WTC11 (cell line): ENCODE measurements at regions not wholly inside any gene's neighbourhood (a gene's known extent, or its start where the extent isn't known, plus 50 kb on each side); places are given as distances from the start of the nearest gene placed in this dataset.

ENCODE experiments used
- ATAC-seq: fragments of 200-7000 bp; cut with Tn5 transposase; 2 replicates; pipeline ENCODE4 v1.10.0; 2021; ENCODE audit warnings: mild to moderate bottlenecking, moderate library complexity
- CTCF ChIA-PET: fragments of 300-600 bp; sonication (Branson Sonifier 250); formaldehyde crosslinking; loops from one replicate; lab custom pipeline; 2021; ENCODE audit warnings: antibody characterized with exemption; lab: Charles Lee
- POLR2A ChIA-PET: fragments of 350-600 bp; sonication (Branson Sonifier 250); formaldehyde crosslinking; loops from one replicate; lab custom pipeline; 2021; ENCODE audit warnings: antibody characterized with exemption; lab: Charles Lee
- DNase-seq: peaks from one replicate; pipeline ENCODE4 v3.0.0; 2021; ENCODE audit warnings: low spot score
- H3K27ac Mint-ChIP-seq: 2 replicates; pipeline ENCODE4 v1.8.0; 2021; ENCODE audit warnings: mixed read lengths
- H3K27me3 Mint-ChIP-seq: 2 replicates; pipeline ENCODE4 v1.8.0; 2021; ENCODE audit warnings: low read depth, mild to moderate bottlenecking, moderate library complexity, mixed read lengths
- H3K36me3 Mint-ChIP-seq: 2 replicates; pipeline ENCODE4 v1.8.0; 2021; ENCODE audit warnings: mixed read lengths
- H3K4me1 Mint-ChIP-seq: 2 replicates; pipeline ENCODE4 v1.8.0; 2022; ENCODE audit warnings: mixed read lengths
- H3K4me3 Mint-ChIP-seq: 2 replicates; pipeline ENCODE4 v1.8.0; 2021; ENCODE audit warnings: mild to moderate bottlenecking, moderate library complexity, mixed read lengths
- H3K9me3 Mint-ChIP-seq: 2 replicates; pipeline ENCODE4 v1.8.0; 2021; ENCODE audit warnings: mixed read lengths
- AFF4 ChIP-seq: sonication (generic); formaldehyde crosslinking; IDR thresholded peaks from 2 replicates; pipeline ENCODE4 v1.8.1; 2023; ENCODE audit warnings: mild to moderate bottlenecking, missing genetic modification reagents, borderline replicate concordance
- CREB1 ChIP-seq: sonication (generic); formaldehyde crosslinking; IDR thresholded peaks from 2 replicates; pipeline ENCODE4 v1.8.0; 2023; ENCODE audit warnings: mild to moderate bottlenecking, missing genetic modification reagents
- E2F4 ChIP-seq: sonication (generic); formaldehyde crosslinking; IDR thresholded peaks from 2 replicates; pipeline ENCODE4 v1.8.1; 2022; ENCODE audit warnings: low read depth, mild to moderate bottlenecking, moderate library complexity, missing genetic modification reagents, borderline replicate concordance
- FOXK1 ChIP-seq: sonication (generic); formaldehyde crosslinking; IDR thresholded peaks from 2 replicates; pipeline ENCODE4 v1.8.0; 2022; ENCODE audit warnings: mild to moderate bottlenecking, moderate library complexity, missing genetic modification reagents
- GABPB1 ChIP-seq: sonication (generic); formaldehyde crosslinking; IDR thresholded peaks from 2 replicates; pipeline ENCODE4 v1.8.1; 2023; ENCODE audit warnings: mild to moderate bottlenecking, missing genetic modification reagents
- HMGA2 ChIP-seq: fragments of 250-450 bp; sonication (Bioruptor Pico); IDR thresholded peaks from 2 replicates; pipeline ENCODE4 v1.4.0; 2021; ENCODE audit warnings: mild to moderate bottlenecking, moderate library complexity
- HMGXB4 ChIP-seq: sonication (generic); formaldehyde crosslinking; IDR thresholded peaks from 2 replicates; pipeline ENCODE4 v1.8.1; 2023; ENCODE audit warnings: mild to moderate bottlenecking, moderate library complexity, missing genetic modification reagents
- IRF1 ChIP-seq: sonication (generic); formaldehyde crosslinking; IDR thresholded peaks from 2 replicates; pipeline ENCODE4 v1.8.0; 2023; ENCODE audit warnings: missing genetic modification reagents
- NFATC4 ChIP-seq: fragments of 250-450 bp; sonication (Bioruptor Pico); IDR thresholded peaks from 2 replicates; pipeline ENCODE4 v1.9.0; 2021; ENCODE audit warnings: mild to moderate bottlenecking
- NFYB ChIP-seq: sonication (generic); formaldehyde crosslinking; conservative IDR thresholded peaks from 2 replicates; pipeline ENCODE4 v1.8.0; 2022; ENCODE audit warnings: low read depth, missing genetic modification reagents
- PRDM15 ChIP-seq: sonication (generic); formaldehyde crosslinking; IDR thresholded peaks from 2 replicates; pipeline ENCODE4 v1.8.0; 2022; ENCODE audit warnings: missing genetic modification reagents
- SP1 ChIP-seq: sonication (generic); formaldehyde crosslinking; conservative IDR thresholded peaks from 2 replicates; pipeline ENCODE4 v1.8.1; 2022; ENCODE audit warnings: missing genetic modification reagents
- ZMAT4 ChIP-seq: fragments of 250-450 bp; sonication (Bioruptor Pico); IDR thresholded peaks from 2 replicates; pipeline ENCODE4 v1.9.0; 2021; ENCODE audit warnings: mild to moderate bottlenecking
- ZNF219 ChIP-seq: sonication (generic); formaldehyde crosslinking; IDR thresholded peaks from 2 replicates; pipeline ENCODE4 v1.8.0; 2023; ENCODE audit warnings: missing genetic modification reagents, mild to moderate bottlenecking, borderline replicate concordance
- ZNF317 ChIP-seq: sonication (generic); formaldehyde crosslinking; IDR thresholded peaks from 2 replicates; pipeline ENCODE4 v1.8.1; 2023; ENCODE audit warnings: low read depth, mild to moderate bottlenecking, moderate library complexity, missing genetic modification reagents, borderline replicate concordance
- ZNF396 ChIP-seq: fragments of 250-450 bp; sonication (Bioruptor Pico); IDR thresholded peaks from 2 replicates; pipeline ENCODE4 v1.8.0; 2021; ENCODE audit warnings: mild to moderate bottlenecking, moderate library complexity, borderline replicate concordance
- ZNF423 ChIP-seq: fragments of 250-450 bp; sonication (Bioruptor Pico); IDR thresholded peaks from 2 replicates; pipeline ENCODE4 v2.1.2; 2022; ENCODE audit warnings: mild to moderate bottlenecking, moderate library complexity
- ZNF425 ChIP-seq: fragments of 250-450 bp; sonication (Bioruptor Pico); conservative IDR thresholded peaks from 2 replicates; pipeline ENCODE4 v1.9.0; 2021; ENCODE audit warnings: mild to moderate bottlenecking
- ZNF671 ChIP-seq: fragments of 250-450 bp; sonication (Bioruptor Pico); IDR thresholded peaks from 2 replicates; pipeline ENCODE4 v1.8.0; 2021; ENCODE audit warnings: mild to moderate bottlenecking

GRCh38 chr3:112759681-112760080 lies 87.0 kb downstream of the CD200R1L start:
- Mint-ChIP-seq H3K27ac (no peak overlapping the region), H3K4me3 (no peak overlapping the region), H3K36me3 (peaks cover 5% of the 10 kb centered on the region; the same call in 1 of the 2 replicates), H3K27me3 (no peaks in the 10 kb centered on the region), H3K9me3 (peaks cover 17% of the 10 kb centered on the region), H3K4me1 (peaks cover 8% of the 10 kb centered on the region)
- CTCF ChIA-PET = interaction anchor here (1.6 to 3.4 kb wide), 2 partner anchors 24 to 231 kb away, joined by 5 to 13 read pairs; partner anchors contain the start of gene GTPBP8
- no peak for DNase-seq
- TF ChIP-seq ZNF219 (CRISPR knock-in tag) = no peak
- TF ChIP-seq ZNF396 = no peak
- no peak for TF ChIP-seq HMGXB4 (CRISPR knock-in tag)
- no peak for TF ChIP-seq ZMAT4 (CRISPR knock-in tag)
- no peak for TF ChIP-seq GABPB1 (CRISPR knock-in tag)
- no peak for TF ChIP-seq ZNF317 (CRISPR knock-in tag)
- TF ChIP-seq ZNF423 (CRISPR knock-in tag) = no peak
- no peak for TF ChIP-seq E2F4
- no peak for TF ChIP-seq FOXK1 (CRISPR knock-in tag)
- no peak for TF ChIP-seq AFF4 (CRISPR knock-in tag)
- TF ChIP-seq ZNF425 (CRISPR knock-in tag) = no peak
- no peak for TF ChIP-seq HMGA2 (CRISPR knock-in tag)
- POLR2A ChIA-PET = no interaction called here
- no peak for ATAC-seq

GRCh38 chr3:112759210-112759609 lies 87.5 kb downstream of the CD200R1L start:
- peaks cover 5% of the 10 kb centered on the region; the same call in 1 of the 2 replicates for H3K36me3 Mint-ChIP-seq
- POLR2A ChIA-PET = no interaction called here
- DNase-seq (no peak), ATAC-seq (no peak)
- no peak overlapping the region for H3K27ac Mint-ChIP-seq
- no peak overlapping the region for H3K4me3 Mint-ChIP-seq
- H3K4me1 Mint-ChIP-seq = peaks cover 8% of the 10 kb centered on the region
- CTCF ChIA-PET = interaction anchor here (1.6 to 3.4 kb wide), 2 partner anchors 24 to 232 kb away, joined by 5 to 13 read pairs; partner anchors contain the start of gene GTPBP8
- H3K27me3 Mint-ChIP-seq = no peaks in the 10 kb centered on the region
- peaks cover 17% of the 10 kb centered on the region for H3K9me3 Mint-ChIP-seq
- TF ChIP-seq PRDM15 (CRISPR knock-in tag) = no peak
- no peak for TF ChIP-seq CREB1 (CRISPR knock-in tag)
- no peak for TF ChIP-seq ZNF425 (CRISPR knock-in tag)
- TF ChIP-seq ZNF671 = no peak
- no peak for TF ChIP-seq IRF1 (CRISPR knock-in tag)
- TF ChIP-seq NFYB = no peak
- TF ChIP-seq NFATC4 = no peak
- no peak for TF ChIP-seq SP1 (CRISPR knock-in tag)
